ENCODE measurements at regions not wholly inside any gene's neighbourhood (a gene's known extent, or its start where the extent isn't known, plus 50 kb on each side); places are given as distances from the start of the nearest gene placed in this dataset.
"Not testable (repeated sequence)": the region's sequence is repeated elsewhere in the genome, so short reads cannot be mapped to it uniquely, and the experiment has no call there.

GRCh38 chr11:25159341-25159740 is 662.5 kb downstream of the LUZP2 start:
- DNase-seq (ENCODE audit: low spot score) = no peak

DNA sequence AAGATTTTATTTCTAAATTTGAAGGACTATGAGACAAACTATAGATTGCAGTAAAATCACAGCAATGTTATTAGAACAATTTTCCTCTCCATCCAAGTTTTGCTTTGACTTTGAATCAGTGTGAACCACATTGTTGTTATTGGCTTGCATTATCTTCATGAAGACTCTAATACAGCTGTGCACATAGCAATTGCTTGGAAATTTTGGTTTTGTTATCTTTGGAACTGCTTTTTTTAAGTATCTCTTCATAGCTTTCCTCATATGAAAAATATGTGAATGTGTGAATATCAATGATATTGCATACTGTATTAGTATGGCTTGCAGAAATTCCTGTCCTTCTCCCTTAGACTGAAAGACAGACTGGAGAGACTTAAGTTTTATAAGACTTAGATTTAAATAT is 666.6 kb downstream of the LUZP2 start:
- no peak for DNase-seq (ENCODE audit: low spot score)

DNA sequence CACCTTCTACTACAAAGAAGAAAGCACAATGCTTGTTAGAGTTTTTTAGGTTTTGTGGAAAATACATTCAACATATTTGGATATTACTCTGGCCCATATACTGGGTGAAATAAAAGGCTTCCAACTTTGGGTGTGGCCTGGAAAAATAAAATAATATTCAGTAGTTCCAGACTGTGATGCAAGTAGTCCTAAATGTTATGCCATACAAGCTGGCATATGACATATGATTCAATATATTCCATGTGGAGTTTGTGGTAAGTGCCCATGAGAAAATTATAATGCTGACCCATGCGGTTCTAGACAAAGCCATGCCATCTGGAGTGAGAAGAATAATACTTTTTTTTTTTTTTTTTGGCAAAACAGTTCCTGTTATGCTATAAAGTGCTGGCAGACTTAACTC is 683.3 kb downstream of the LUZP2 start:
- DNase-seq (ENCODE audit: low spot score) = no peak

- DNase-seq (ENCODE audit: low spot score) = no peak
Measured at GRCh38 chr11:25183411-25183810, 686.6 kb downstream of the LUZP2 start.

GRCh38 chr11:25197515-25197914 is 700.7 kb downstream of the LUZP2 start:
- no peak for DNase-seq (ENCODE audit: low spot score)

GRCh38 chr11:25198704-25199103 is 701.9 kb downstream of the LUZP2 start:
- no peak for DNase-seq (ENCODE audit: low spot score)

GRCh38 chr11:25200925-25201324 is 704.1 kb downstream of the LUZP2 start:
- no peak for DNase-seq (ENCODE audit: low spot score)

GRCh38 chr11:25206762-25207161 is 709.9 kb downstream of the LUZP2 start:
- DNase-seq (ENCODE audit: low spot score) = no peak

DNA sequence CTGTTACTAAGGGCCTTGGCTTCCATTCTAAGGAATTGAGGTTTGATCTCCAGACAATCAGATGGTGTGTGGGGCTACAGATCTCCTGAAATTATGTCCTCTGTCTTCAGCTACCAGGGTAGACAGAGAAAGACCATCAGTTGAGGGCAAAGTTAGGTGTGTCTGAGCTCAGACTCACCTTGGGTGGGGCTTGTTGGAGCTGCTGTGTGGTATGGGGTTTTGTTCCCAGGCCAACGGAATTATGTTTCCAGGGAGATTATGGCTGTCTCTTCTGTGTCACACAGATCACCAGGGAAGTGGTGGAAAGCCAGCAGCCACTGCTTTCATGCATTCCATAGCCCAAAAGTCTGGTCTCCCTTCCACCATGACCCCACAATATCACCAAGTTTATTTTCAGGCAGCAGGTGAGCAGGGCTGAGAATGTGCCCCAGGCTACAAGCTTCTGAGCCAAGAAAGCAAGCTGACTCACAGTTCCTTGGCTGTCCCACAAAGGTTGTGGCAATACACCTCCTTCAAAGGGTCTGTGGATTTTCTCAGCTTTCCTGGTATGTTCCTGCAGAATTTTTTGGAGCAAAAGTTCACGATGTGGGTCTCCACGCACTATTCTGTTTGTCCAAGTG is 714.9 kb downstream of the LUZP2 start:
- DNase-seq (ENCODE audit: low spot score) = no peak

DNA sequence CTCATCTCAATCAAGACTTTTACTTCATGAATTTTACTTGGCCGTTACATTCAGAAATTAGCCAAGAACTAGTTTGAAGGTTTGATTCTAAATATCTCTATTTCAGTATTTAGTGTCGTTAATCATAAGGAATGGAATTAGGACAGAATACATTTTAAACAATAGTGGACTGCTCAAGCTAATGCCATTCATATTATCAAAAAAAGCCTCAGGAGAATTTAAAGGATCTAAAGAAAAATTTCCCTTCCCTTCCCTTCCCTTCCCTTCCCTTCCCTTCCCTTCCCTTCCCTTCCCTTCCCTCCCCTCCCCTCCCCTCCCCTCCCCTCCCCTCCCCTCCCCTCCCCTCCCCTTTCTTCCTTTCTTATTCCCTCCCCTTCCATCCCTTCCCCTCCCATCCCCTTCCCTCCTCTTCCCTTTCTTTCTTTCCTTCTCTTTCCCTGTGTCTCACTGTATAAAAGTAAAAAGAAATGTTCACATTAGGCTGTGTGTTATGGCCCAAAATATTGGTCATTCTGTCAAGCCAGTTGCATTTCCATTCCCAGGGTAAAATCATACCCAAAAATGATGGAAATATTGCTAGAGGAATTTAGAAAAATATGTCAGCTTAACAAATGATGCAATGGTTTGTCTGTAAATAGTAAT is 717.8 kb downstream of the LUZP2 start:
- DNase-seq (ENCODE audit: low spot score) = no peak

GRCh38 chr11:25218036-25218435 is 721.2 kb downstream of the LUZP2 start:
- DNase-seq (ENCODE audit: low spot score) = no peak

DNA sequence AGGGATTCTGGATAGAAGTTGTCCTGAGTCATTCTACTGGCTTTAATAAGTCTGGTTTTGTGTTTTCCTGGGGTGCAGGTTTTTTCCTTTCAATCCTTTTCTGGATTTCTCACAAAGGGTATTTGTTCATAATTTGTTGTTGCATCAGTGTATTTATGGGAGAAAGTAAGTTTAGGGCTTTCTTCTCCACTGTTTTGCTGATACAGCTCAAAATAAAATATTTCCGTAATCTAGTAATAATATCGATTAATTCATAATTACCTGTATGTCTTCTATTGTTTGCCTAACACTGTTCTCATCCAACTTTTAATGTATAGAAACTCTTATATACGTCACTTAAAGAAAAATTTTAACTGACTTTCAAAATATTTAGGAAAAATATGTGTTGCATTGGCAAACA is 728.2 kb downstream of the LUZP2 start:
- DNase-seq (ENCODE audit: low spot score) = no peak

GRCh38 chr11:25242928-25243327 is 746.1 kb downstream of the LUZP2 start:
- no peak for DNase-seq (ENCODE audit: low spot score)

- no peak for DNase-seq (ENCODE audit: low spot score)
Measured at GRCh38 chr11:25244126-25244525, 747.3 kb downstream of the LUZP2 start.

- DNase-seq (ENCODE audit: low spot score) = no peak
Measured at GRCh38 chr11:25247336-25247735, 750.5 kb downstream of the LUZP2 start.

DNA sequence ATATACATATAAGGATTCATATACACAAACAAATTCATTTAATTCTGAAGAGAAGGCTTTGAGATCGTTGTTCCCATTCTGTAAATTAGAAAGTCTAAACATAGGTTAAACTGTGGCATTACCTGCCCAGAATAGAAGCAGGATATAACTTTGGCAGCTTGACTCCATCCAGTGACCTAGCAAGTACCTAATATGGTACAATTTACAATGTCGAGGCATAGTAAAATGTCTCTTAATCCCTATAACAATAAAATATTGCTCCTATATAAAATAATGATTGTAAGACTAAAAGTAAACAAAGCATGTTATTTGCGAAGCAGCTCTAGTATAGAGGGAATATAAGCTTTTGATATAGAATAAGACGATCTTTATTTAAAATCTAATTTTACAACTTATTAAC is 756.0 kb downstream of the LUZP2 start:
- DNase-seq (ENCODE audit: low spot score) = no peak

DNA sequence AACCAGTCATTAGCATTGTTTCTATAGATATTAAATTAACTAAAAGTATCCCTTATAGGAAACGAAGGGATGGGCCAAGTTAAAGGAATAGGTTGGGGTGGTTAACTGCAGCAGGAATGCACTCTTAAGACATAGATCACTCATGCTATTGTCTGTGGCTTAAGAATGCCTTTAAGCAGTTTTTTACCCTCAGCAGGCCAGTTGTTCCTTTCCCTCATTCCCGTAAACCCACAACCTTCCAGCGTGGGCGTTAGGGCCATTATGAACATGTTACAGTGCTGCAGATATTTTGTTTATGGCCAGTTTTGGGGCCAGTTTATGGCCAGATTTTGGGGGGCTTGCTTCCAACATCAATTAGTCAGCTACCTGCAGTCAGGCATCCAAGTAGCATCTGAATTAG is 767.0 kb downstream of the LUZP2 start:
- not testable (repeated sequence) for DNase-seq (ENCODE audit: low spot score)

- no peak for DNase-seq (ENCODE audit: low spot score)
Measured at GRCh38 chr11:25271301-25271700, 774.4 kb downstream of the LUZP2 start.

DNA sequence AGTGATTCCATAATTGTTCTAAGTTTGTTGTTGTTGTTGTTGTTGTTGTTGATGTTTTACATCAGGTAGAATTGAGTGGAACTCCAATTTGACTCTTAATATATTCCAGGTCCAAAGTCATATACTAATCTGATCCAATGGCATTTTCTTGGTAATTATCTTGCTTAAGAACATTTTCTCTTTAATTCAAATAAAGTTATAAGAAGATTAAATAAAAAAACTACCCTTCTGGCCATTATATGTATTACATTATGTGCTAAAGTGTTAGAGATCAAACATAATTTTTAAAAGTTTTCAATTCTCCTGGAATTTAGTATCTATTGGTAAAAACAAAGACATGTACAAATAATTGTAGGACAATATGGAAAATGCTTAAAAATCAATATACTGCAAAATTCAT is 775.4 kb downstream of the LUZP2 start:
- no peak for DNase-seq (ENCODE audit: low spot score)

DNA sequence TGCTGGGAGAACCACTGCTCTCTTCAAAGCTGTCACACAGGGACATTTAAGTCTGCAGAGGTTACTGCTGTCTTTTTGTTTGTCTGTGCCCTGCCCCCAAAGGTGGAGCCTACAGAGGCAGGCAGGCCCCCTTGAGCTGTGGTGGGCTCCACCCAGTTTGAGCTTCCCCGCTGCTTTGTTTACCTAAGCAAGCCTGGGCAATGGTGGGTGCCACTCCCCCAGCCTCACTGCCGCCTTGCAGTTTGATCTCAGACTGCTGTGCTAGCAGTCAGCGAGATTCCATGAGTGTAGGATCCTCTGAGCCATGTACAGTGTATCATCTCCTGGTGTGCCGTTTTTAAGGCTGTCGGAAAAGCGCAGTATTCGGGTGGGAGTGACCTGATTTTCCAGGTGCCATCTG is 784.0 kb downstream of the LUZP2 start:
- DNase-seq (ENCODE audit: low spot score) = not testable (repeated sequence)

DNA sequence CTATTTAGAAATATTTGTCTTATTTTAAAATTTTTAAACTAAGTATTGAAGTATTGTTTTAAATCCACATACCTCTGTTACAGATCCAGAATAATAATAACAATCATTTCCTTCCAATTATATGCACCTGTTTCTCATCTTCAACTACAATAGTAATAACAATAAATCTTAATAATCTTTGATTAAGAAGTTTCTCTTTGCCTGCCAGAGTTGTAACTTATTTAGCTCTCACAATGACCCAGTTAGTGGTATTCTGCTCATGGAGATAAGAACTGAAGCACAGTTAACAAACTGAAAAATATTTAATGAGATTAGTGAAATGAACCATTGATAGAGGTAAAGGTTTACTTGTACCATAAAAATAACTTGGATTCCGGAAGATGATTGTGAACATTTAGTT is 796.3 kb downstream of the LUZP2 start:
- DNase-seq (ENCODE audit: low spot score) = no peak

GRCh38 chr11:25298450-25298849 is 801.6 kb downstream of the LUZP2 start:
- DNase-seq (ENCODE audit: low spot score) = no peak

- DNase-seq (ENCODE audit: low spot score) = no peak
Measured at GRCh38 chr11:25309818-25310217, 813.0 kb downstream of the LUZP2 start.

GRCh38 chr11:25317216-25317615 is 820.4 kb downstream of the LUZP2 start:
- DNase-seq (ENCODE audit: low spot score) = no peak

Data from AG20443 (cell line).